MM.1S (cell line): ENCODE measurements at regions not wholly inside any gene's neighbourhood (a gene's known extent, or its start where the extent isn't known, plus 50 kb on each side); places are given as distances from the start of the nearest gene placed in this dataset.

Source experiments
- DNase-seq: peaks from one replicate; pipeline ENCODE4 v3.0.0-alpha.2; 2015
- H2AFZ ChIP-seq: fragments of 300-600 bp; sonication (generic); 2 replicates; pipeline ENCODE4 v1.6.0; 2016; ENCODE audit warnings: antibody characterized with exemption, low read length
- H3F3A ChIP-seq: fragments of 300-600 bp; sonication (generic); 2 replicates; pipeline ENCODE4 v1.6.1; 2016; ENCODE audit warnings: mild to moderate bottlenecking, antibody characterized with exemption, low read length, moderate library complexity, mixed read lengths; ENCODE audit not compliant: insufficient read depth
- H3K27ac ChIP-seq: fragments of 300-600 bp; sonication (generic); 2 replicates; pipeline ENCODE4 v1.5.1; 2016; ENCODE audit warnings: mild to moderate bottlenecking, low read length
- H3K27me3 ChIP-seq: fragments of 300-600 bp; sonication (generic); replicated peaks from 2 replicates; pipeline ENCODE4 v1.6.0; 2016; ENCODE audit warnings: low read length; ENCODE audit not compliant: insufficient read depth
- H3K36me3 ChIP-seq: fragments of 300-600 bp; sonication (generic); replicated peaks from 2 replicates; pipeline ENCODE4 v1.6.1; 2016; ENCODE audit warnings: mild to moderate bottlenecking, low read length, mixed read lengths; ENCODE audit not compliant: insufficient read depth
- H3K4me1 ChIP-seq: fragments of 300-600 bp; sonication (generic); 2 replicates; pipeline ENCODE4 v1.6.1; 2016; ENCODE audit warnings: low read length, mixed read lengths
- H3K4me2 ChIP-seq: fragments of 300-600 bp; sonication (generic); 2 replicates; pipeline ENCODE4 v1.6.0; 2016; ENCODE audit warnings: low read depth, low read length
- H3K4me3 ChIP-seq: fragments of 300-600 bp; sonication (generic); 2 replicates; pipeline ENCODE4 v1.5.1; 2016; ENCODE audit warnings: low read length, mixed read lengths
- H3K79me2 ChIP-seq: fragments of 300-600 bp; sonication (generic); 2 replicates; pipeline ENCODE4 v1.6.1; 2016; ENCODE audit warnings: mixed run types, low read length, mixed read lengths
- H3K9ac ChIP-seq: fragments of 300-600 bp; sonication (generic); 2 replicates; pipeline ENCODE4 v1.6.1; 2016; ENCODE audit warnings: low read length, mixed read lengths
- H3K9me2 ChIP-seq: fragments of 300-600 bp; sonication (generic); replicated peaks from 2 replicates; pipeline ENCODE4 v1.6.1; 2016; ENCODE audit warnings: mild to moderate bottlenecking, low read length, mixed read lengths; ENCODE audit not compliant: insufficient read depth
- H3K9me3 ChIP-seq: fragments of 300-600 bp; sonication (generic); replicated peaks from 2 replicates; pipeline ENCODE4 v1.6.1; 2016; ENCODE audit warnings: mild to moderate bottlenecking, low read length, mixed read lengths; ENCODE audit not compliant: insufficient read depth
- H4K20me1 ChIP-seq: fragments of 300-600 bp; sonication (generic); 2 replicates; pipeline ENCODE4 v1.6.1; 2016; ENCODE audit warnings: mild to moderate bottlenecking, low read length, moderate library complexity, mixed read lengths; ENCODE audit not compliant: insufficient read depth
- CTCF ChIP-seq: fragments of 300-600 bp; sonication (generic); IDR thresholded peaks from 2 replicates; pipeline ENCODE4 v1.5.1; 2016; ENCODE audit warnings: antibody characterized with exemption, low read length, mixed read lengths
- EZH2 ChIP-seq: fragments of 300-600 bp; sonication (generic); optimal IDR thresholded peaks from 2 replicates; pipeline ENCODE3; 2017; ENCODE audit warnings: low read depth, mild to moderate bottlenecking, antibody characterized with exemption, low read length, mixed read lengths
- EZH2phosphoT487 ChIP-seq: fragments of 300-600 bp; sonication (generic); IDR thresholded peaks from 2 replicates; pipeline ENCODE4 v1.6.1; 2018; ENCODE audit warnings: antibody characterized with exemption, low read length

- Histone ChIP-seq H3F3A (no peaks in the 10 kb centered on the region), H3K79me2 (no peaks in the 10 kb centered on the region), H3K9me3 (no peaks in the 10 kb centered on the region), H3K9ac (no peak overlapping the region), H3K4me3 (no peak overlapping the region), H3K36me3 (no peaks in the 10 kb centered on the region), H3K4me2 (no peak overlapping the region), H2AFZ (no peak overlapping the region), H3K4me1 (no peaks in the 10 kb centered on the region), H3K27ac (no peak overlapping the region), H3K9me2 (no peaks in the 10 kb centered on the region), H4K20me1 (no peaks in the 10 kb centered on the region), H3K27me3 (no peaks in the 10 kb centered on the region)
- no peak for DNase-seq
- no peak for TF ChIP-seq EZH2
- TF ChIP-seq EZH2phosphoT487, result no peak
- TF ChIP-seq CTCF, result no peak
Observed at GRCh38 chr13:80962855-80963254, 621.9 kb upstream of the SPRY2 start.

- no peak overlapping the region for H3K27ac ChIP-seq
- TF ChIP-seq EZH2phosphoT487, result no peak
- TF ChIP-seq CTCF, result no peak
- TF ChIP-seq EZH2, result no peak
- no peak overlapping the region for H3K9ac ChIP-seq
- no peaks in the 10 kb centered on the region for H3K4me1 ChIP-seq
- H3F3A ChIP-seq, result no peaks in the 10 kb centered on the region
- DNase-seq, result no peak
- no peaks in the 10 kb centered on the region for H3K9me3 ChIP-seq
- H3K27me3 ChIP-seq, result no peaks in the 10 kb centered on the region
- H2AFZ ChIP-seq, result no peak overlapping the region
- H3K79me2 ChIP-seq, result no peaks in the 10 kb centered on the region
- no peaks in the 10 kb centered on the region for H3K36me3 ChIP-seq
- H3K4me2 ChIP-seq, result no peak overlapping the region
- no peak overlapping the region for H3K4me3 ChIP-seq
- H4K20me1 ChIP-seq, result no peaks in the 10 kb centered on the region
- H3K9me2 ChIP-seq, result no peaks in the 10 kb centered on the region
Observed at GRCh38 chr13:80962173-80962572, 621.2 kb upstream of the SPRY2 start.

GRCh38 chr13:80957019-80957655 is 616.2 kb upstream of the SPRY2 start:
- Histone ChIP-seq H3K9me3 (no peaks in the 10 kb centered on the region), H3K9ac (no peak overlapping the region), H3K9me2 (no peaks in the 10 kb centered on the region), H3K36me3 (no peaks in the 10 kb centered on the region), H4K20me1 (no peaks in the 10 kb centered on the region), H3K27me3 (no peaks in the 10 kb centered on the region), H2AFZ (no peak overlapping the region), H3K4me2 (no peak overlapping the region), H3K4me1 (no peaks in the 10 kb centered on the region), H3K4me3 (no peak overlapping the region), H3K79me2 (no peaks in the 10 kb centered on the region), H3K27ac (no peak overlapping the region), H3F3A (no peaks in the 10 kb centered on the region)
- no peak for DNase-seq
- no peak for TF ChIP-seq CTCF
- TF ChIP-seq EZH2phosphoT487, result no peak
- TF ChIP-seq EZH2, result no peak
